GM10266 (cell line): ENCODE measurements at regions not wholly inside any gene's neighbourhood (a gene's known extent, or its start where the extent isn't known, plus 50 kb on each side); places are given as distances from the start of the nearest gene placed in this dataset.

Experiments
- DNase-seq: peaks from one replicate; pipeline ENCODE4 v3.0.0; 2012; ENCODE audit errors: extremely low spot score
- CTCF ChIP-seq: IDR thresholded peaks from 2 replicates; pipeline ENCODE4 v1.5.1; 2012; ENCODE audit warnings: mild to moderate bottlenecking, low read depth; ENCODE audit not compliant: control insufficient read depth, insufficient read depth; ENCODE audit errors: missing control alignments

GRCh38 chr16:73233329-73233765, 185.4 kb upstream of the ZFHX3 start:
- DNase-seq = no peak
- TF ChIP-seq CTCF = no peak

GRCh38 chr16:73232555-73233328, 184.8 kb upstream of the ZFHX3 start:
- TF ChIP-seq CTCF = no peak

GRCh38 chr16:73231944-73232554, 184.1 kb upstream of the ZFHX3 start:
- DNase-seq = no peak
- no peak for TF ChIP-seq CTCF

More at GRCh38 chr16:73232555-73233328, 184.8 kb upstream of the ZFHX3 start:
- DNase-seq = no peak

- no peak for TF ChIP-seq CTCF
- no peak for DNase-seq
Observed at GRCh38 chr16:73231379-73231778, 183.5 kb upstream of the ZFHX3 start.

GRCh38 chr16:73230651-73231050, 182.7 kb upstream of the ZFHX3 start:
- TF ChIP-seq CTCF = no peak
- no peak for DNase-seq

- TF ChIP-seq CTCF = no peak
- DNase-seq = no peak
Observed at GRCh38 chr16:73228649-73229048, 180.7 kb upstream of the ZFHX3 start.

GRCh38 chr16:73226675-73227074, 178.7 kb upstream of the ZFHX3 start:
- DNase-seq = no peak
- TF ChIP-seq CTCF = no peak
